Uterus (tissue), 2 donors: ENCODE measurements at regions not wholly inside any gene's neighbourhood (a gene's known extent, or its start where the extent isn't known, plus 50 kb on each side); places are given as distances from the start of the nearest gene placed in this dataset.

Experiments used
- POLR2A ChIP-seq, 2 donors: fragments of 450-650 bp; IDR thresholded peaks; one replicate each; pipeline ENCODE4 v1.6.1; 2016; ENCODE audit warnings: antibody characterized with exemption in 2 of 2, mild to moderate bottlenecking in 1 of 2, moderate library complexity in 1 of 2
- TF ChIP-seq, protein P1 (sequence below), 4 experiments: fragments of 200-600 bp in 2 of 4; fragments of 450-650 bp in 2 of 4; sonication (generic) in 2 of 4; IDR thresholded peaks; one replicate each; pipeline ENCODE4 v1.5.1; 2016 to 2019; ENCODE audit warnings: antibody characterized with exemption in 4 of 4, mild to moderate bottlenecking in 2 of 4, moderate library complexity in 1 of 4

GRCh38 chr9:20224756-20225155, 397.5 kb downstream of the MLLT3 start:
- TF ChIP-seq, protein P1, sequence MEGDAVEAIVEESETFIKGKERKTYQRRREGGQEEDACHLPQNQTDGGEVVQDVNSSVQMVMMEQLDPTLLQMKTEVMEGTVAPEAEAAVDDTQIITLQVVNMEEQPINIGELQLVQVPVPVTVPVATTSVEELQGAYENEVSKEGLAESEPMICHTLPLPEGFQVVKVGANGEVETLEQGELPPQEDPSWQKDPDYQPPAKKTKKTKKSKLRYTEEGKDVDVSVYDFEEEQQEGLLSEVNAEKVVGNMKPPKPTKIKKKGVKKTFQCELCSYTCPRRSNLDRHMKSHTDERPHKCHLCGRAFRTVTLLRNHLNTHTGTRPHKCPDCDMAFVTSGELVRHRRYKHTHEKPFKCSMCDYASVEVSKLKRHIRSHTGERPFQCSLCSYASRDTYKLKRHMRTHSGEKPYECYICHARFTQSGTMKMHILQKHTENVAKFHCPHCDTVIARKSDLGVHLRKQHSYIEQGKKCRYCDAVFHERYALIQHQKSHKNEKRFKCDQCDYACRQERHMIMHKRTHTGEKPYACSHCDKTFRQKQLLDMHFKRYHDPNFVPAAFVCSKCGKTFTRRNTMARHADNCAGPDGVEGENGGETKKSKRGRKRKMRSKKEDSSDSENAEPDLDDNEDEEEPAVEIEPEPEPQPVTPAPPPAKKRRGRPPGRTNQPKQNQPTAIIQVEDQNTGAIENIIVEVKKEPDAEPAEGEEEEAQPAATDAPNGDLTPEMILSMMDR (IDR thresholded peaks at IDR 0.05): no peak
- TF ChIP-seq POLR2A (IDR thresholded peaks at IDR 0.05): no peak
